ENCODE measurements at regions not wholly inside any gene's neighbourhood (a gene's known extent, or its start where the extent isn't known, plus 50 kb on each side); places are given as distances from the start of the nearest gene placed in this dataset.

GRCh38 chr7:155995183-155995612, 182.9 kb upstream of the SHH start:
- DNase-seq (ENCODE audit: low read depth in 2 of 2) = no peak

DNA sequence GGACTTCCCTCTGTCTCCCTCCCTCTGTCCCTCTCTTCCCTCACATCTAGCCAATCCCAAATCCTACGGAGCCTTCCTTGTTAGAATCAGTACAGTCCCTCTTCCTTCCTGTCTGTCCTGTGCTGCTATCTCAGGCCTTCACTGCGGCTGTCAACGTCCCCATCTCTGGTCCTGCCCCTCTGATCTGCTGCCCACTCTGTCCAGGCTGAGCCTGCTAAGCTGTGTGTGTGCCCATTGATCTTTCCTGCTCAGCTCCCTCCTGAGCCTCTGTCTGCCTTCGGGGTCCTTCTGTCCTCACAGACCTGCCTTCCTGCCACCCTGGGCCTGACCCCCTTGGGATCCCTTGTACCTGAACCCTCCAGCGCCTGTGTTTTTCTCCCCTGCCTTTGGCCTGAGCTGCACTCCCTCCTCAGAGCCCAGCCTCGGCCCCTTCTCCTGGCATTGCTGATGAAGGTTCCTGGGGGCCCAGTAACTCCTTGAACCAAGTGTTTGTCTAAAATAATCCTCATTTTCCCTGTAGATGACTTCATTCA, 182.1 kb upstream of the SHH start:
- DNase-seq (ENCODE audit: low read depth in 2 of 2) = no peak

DNA sequence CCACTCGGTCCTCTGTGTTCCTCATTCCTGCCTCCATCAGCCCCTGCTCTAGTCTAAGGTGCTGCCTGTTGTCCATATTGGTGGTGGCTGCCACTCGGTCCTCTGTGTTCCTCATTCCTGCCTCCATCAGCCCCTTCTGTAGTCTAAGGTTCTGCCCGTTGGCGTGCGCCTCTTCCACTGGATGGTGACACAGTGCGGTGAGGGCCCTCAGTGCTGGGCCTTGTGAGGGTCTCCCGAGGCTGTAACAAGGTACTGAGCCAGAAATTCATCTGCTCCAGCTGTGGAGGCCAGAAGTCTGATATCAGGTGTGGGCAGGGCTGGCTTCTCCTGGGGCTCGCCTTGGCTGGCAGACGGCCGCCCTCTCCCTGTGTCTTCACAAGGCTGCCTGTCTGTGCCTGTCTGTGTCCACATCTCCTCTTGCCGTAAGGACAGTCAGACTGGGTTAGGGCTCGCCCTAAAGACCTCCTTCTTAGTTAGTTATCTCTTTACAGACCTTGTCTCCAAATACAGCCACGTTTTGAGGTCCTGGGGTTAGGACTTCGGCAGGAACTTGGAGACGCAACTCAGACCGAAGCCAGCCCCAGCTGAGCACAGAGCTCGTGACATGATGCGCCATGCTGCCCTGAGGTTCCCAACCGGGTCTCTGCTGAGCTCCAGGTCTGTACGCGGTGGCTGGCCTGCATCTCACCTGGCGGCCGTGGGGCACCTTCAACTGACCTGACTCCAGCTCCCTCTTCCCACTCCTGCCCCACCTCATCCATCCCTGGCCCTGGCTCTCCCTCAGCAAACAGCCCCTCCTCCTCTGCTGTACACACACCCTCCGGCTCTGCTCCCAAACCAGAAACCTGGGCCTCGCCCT, 181.4 kb upstream of the SHH start:
- no peak for DNase-seq (ENCODE audit: low read depth in 2 of 2)

DNA sequence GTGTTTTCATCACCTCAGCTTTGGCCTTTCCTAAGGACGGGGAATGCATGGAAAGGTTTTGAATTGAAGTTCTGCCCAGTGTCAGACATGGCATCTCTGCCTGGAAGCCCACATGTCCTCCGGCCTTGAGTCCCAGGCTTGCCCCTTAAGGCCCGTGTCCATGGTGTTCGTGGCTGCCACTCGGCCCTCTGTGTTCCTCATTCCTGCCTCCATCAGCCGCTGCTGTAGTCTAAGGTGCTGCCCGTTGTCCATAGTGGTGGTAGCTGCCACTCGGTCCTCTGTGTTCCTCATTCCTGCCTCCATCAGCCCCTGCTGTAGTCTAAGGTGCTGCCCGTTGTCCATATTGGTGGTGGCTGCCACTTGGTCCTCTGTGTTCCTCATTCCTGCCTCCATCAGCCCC, 180.7 kb upstream of the SHH start:
- DNase-seq (ENCODE audit: low read depth in 2 of 2) = no peak

- no peak for DNase-seq (ENCODE audit: low read depth in 2 of 2)
Observed at GRCh38 chr7:155992538-155992937, 180.3 kb upstream of the SHH start.

- no peak for DNase-seq (ENCODE audit: low read depth in 2 of 2)
Observed at GRCh38 chr7:155992107-155992506, 179.8 kb upstream of the SHH start.

DNA sequence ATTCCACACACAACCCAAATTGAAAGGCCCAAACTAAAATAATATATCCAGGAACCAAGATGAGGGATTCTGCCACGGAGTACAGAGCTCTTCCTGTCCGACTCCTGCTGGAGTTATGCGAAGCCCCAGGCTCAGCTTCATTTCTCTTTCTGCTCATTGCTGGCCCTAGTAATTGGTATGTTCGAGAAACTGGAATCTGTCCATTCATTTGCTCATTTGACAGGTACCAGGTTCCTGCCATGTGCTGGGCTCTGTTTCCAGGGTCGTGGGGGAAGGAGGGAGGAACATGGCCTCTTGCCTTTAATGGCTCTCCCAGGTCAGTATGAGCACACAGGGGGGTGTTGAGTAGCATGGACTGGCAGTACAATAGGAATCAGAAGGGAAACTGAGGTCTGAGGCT, 179.2 kb upstream of the SHH start:
- DNase-seq (ENCODE audit: low read depth in 2 of 2) = no peak

- DNase-seq (ENCODE audit: low read depth in 2 of 2) = no peak
Observed at GRCh38 chr7:155988416-155988815, 176.2 kb upstream of the SHH start.

- no peak for DNase-seq (ENCODE audit: low read depth in 2 of 2)
Observed at GRCh38 chr7:155987681-155988235, 175.5 kb upstream of the SHH start.

DNA sequence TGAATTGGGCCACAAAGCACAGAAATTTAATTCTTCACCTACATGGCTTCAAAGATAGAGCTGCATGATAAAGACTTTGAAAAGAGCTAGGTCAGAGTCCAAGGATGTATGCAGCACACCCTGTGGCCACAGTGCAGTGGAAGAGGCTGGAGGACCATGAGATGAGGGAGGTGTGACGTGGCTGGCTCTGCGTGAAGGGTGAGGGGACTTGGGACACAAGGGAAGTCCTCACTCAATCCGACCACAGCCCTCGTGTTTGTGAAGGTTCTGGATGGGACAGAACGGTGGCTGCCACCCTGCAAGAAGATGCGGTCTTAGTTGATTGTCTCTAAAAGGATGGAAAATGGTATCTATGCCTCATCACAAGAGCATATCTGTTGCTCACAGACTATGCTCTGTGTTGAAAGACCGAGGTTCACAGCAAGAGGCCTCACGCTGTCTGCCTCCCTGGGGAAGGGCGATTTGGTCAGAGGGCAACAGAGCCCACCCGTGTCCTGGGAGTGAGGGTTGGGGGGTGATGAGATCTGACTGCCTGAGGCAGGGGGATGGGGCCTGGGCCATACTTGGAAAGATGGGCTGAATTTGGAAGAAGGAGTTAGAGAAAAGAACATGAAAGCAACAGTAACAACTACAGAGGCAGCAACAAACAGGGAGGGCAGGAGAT, 174.4 kb upstream of the SHH start:
- DNase-seq (ENCODE audit: low read depth in 2 of 2) = no peak

DNA sequence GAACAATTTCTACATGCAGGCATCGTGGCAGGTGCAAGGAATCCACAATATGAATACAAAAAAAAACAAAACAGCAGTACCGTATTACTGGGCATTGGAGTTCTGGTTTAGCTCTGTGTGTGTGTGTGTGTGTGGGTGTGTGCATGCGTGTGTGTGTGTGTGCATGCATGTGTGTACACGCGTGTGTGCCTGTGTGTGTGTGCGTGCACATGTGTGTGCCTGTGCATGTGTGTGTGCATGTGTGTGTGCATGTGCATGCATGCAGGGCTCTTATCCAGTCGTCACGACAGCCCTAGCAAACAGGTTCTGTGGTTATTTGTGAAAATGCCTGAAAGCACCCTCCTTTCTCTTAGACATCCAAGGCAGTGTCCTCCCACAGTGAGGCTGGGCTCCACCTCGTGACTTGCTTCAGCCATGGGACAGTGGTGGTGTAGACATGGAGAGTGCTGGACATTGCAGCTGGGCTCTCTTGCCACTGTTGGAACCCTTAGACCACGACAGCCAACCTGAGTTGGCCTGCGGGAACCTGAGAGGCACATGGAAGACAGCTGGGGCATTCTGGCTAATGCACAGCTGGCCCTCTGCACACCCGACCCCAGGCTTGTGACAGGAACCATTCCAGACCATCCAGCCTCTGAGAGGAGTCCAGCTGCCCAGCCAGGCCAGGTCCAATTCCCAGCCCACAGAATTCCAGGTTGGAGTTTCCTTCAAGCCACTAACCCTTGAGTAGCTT, 173.4 kb upstream of the SHH start:
- no peak for DNase-seq (ENCODE audit: low read depth in 2 of 2)

- no peak for DNase-seq (ENCODE audit: low read depth in 2 of 2)
Observed at GRCh38 chr7:155984609-155985405, 172.5 kb upstream of the SHH start.

GRCh38 chr7:155984028-155984580, 171.8 kb upstream of the SHH start:
- no peak for DNase-seq (ENCODE audit: low read depth in 2 of 2)

- DNase-seq (ENCODE audit: low read depth in 2 of 2) = no peak
Observed at GRCh38 chr7:155983176-155983815, 171.0 kb upstream of the SHH start.

GRCh38 chr7:155981703-155982102, 169.4 kb upstream of the SHH start:
- no peak for DNase-seq (ENCODE audit: low read depth in 2 of 2)

DNA sequence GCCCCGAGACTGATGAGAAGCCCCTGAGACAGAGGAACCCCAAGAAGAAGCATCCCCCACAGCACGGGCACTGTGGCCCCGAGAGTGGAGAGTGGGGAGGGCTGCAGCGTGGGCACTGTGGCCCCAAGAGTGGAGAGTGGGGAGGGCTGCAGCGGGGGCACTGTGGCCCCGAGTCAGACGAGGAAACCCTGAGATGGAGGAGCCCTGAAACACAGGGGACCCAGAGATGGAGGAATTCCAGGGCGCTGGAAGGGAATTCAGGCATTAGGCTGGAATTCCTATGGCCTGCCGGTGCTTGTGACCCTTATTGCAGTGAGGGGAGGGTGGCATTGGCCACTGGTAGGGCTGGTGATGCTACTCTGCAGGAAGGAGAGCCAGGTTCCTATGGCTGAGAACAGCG, 168.6 kb upstream of the SHH start:
- DNase-seq (ENCODE audit: low read depth in 2 of 2) = no peak

- no peak for DNase-seq (ENCODE audit: low read depth in 2 of 2)
Observed at GRCh38 chr7:155979994-155980393, 167.7 kb upstream of the SHH start.

GRCh38 chr7:155979566-155979965, 167.3 kb upstream of the SHH start:
- no peak for DNase-seq (ENCODE audit: low read depth in 2 of 2)

- DNase-seq (ENCODE audit: low read depth in 2 of 2) = no peak
Observed at GRCh38 chr7:155975490-155975889, 163.2 kb upstream of the SHH start.

DNA sequence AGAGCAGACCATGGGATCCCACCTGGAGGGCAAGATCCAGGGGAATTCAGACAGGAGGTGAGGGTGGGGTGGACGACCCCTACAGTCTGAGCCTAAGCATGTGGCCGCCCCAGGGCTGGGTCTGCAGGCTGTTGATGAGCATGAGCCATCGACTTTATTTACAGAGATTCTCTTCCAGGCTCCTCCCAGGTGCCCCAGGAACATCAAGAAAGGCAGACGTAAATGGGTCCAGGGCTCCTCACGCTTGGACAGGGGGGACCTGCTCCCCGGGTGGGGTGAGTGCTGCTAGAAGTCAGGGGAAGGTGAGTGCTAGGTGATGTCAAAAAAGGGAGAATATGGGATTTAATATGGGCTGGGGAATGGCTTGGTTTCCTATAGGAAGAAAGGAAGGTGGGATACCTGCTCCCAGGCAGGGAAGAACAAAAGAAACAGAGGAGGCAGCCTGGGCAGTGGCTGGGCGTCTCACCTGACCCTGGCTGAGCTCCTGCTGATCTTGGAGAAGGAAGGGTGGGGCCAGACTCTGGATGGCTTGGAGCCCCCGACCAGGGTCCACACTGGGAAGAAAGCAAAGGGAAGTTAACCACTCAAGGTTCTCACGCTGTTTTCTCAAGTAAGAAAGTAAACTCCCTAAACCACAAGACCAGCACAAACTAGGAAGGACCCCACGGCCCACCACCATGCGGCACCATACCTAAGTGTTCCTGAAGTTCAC, 162.1 kb upstream of the SHH start:
- DNase-seq (ENCODE audit: low read depth in 2 of 2) = no peak

All from stimulated activated CD4-positive, alpha-beta T cell treated with anti-CD3 and anti-CD28 coated beads, Interleukin-15, amount 100 ng/mL, for 48 hours (primary cell).